Coronary artery (tissue), 2 donors: ENCODE measurements at regions not wholly inside any gene's neighbourhood (a gene's known extent, or its start where the extent isn't known, plus 50 kb on each side); places are given as distances from the start of the nearest gene placed in this dataset.

Source experiments
- DNase-seq: peaks from one replicate; pipeline ENCODE4 v3.0.0-alpha.2; 2017; ENCODE audit warnings: low spot score
- H3K27ac ChIP-seq, 2 donors: fragments of 200-600 bp; sonication (generic); one replicate each; pipeline ENCODE4 v1.5.1; 2016 to 2019
- H3K4me3 ChIP-seq: fragments of 200-600 bp; sonication (generic); 2 replicates; pipeline ENCODE4 v1.5.1; 2016; ENCODE audit warnings: mild to moderate bottlenecking, moderate library complexity
- TF ChIP-seq, protein P1 (sequence below): fragments of 200-600 bp; sonication (generic); IDR thresholded peaks from one replicate; pipeline ENCODE4 v1.5.1; 2019; ENCODE audit warnings: antibody characterized with exemption

DNA sequence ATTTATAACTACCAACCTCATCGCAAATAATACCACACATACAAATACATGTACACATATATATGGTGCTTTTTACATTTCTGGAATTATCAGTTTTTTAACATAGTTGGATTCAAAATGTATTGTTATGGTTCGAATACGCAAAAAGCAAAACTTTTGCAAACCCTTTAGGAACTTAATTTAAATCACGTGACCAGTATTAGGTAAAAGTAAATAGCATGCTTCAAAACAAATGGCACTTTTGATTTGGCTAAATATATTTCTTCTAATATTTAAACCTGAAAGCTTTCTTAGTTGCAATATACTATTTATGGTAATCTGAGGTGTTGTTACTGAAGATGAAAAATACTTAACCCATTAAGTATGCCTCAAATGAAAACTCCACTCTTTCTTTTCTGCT lies 341.4 kb downstream of the C4orf33 start:
- DNase-seq: no peak
- H3K27ac ChIP-seq: no peak overlapping the region
- no peak overlapping the region for H3K4me3 ChIP-seq
- TF ChIP-seq, protein P1, sequence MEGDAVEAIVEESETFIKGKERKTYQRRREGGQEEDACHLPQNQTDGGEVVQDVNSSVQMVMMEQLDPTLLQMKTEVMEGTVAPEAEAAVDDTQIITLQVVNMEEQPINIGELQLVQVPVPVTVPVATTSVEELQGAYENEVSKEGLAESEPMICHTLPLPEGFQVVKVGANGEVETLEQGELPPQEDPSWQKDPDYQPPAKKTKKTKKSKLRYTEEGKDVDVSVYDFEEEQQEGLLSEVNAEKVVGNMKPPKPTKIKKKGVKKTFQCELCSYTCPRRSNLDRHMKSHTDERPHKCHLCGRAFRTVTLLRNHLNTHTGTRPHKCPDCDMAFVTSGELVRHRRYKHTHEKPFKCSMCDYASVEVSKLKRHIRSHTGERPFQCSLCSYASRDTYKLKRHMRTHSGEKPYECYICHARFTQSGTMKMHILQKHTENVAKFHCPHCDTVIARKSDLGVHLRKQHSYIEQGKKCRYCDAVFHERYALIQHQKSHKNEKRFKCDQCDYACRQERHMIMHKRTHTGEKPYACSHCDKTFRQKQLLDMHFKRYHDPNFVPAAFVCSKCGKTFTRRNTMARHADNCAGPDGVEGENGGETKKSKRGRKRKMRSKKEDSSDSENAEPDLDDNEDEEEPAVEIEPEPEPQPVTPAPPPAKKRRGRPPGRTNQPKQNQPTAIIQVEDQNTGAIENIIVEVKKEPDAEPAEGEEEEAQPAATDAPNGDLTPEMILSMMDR: no peak

DNA sequence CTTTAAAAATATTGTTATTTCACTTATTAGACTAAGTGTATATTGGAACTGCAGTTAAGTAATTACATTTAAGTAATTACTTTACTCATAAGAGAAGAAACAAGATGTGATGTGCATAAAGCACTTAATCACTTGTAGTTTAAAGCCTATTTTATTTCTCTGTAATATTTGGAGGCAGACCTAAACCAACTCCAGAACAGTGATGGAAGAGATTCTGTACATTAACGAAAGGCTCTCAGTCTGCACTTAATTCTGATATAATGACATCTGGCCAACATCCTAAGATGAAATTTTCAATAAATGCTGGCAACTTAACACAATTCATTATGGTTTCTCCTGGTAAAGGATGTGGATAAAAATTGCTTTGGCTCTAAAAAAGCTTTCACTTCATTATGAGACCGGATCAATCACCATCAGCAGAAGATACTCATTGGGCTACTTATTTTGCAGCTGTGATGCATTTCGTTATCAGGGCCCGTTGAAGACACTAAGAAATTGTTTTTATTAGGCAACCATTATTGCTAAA lies 342.6 kb downstream of the C4orf33 start:
- TF ChIP-seq, protein P1: no peak
- no peak overlapping the region for H3K27ac ChIP-seq
- H3K4me3 ChIP-seq: no peak overlapping the region
- DNase-seq: no peak

GRCh38 chr4:129446074-129446473 lies 350.1 kb downstream of the C4orf33 start:
- DNase-seq: no peak
- Histone ChIP-seq H3K27ac (no peak overlapping the region), H3K4me3 (no peak overlapping the region)
- TF ChIP-seq, protein P1: no peak

DNA sequence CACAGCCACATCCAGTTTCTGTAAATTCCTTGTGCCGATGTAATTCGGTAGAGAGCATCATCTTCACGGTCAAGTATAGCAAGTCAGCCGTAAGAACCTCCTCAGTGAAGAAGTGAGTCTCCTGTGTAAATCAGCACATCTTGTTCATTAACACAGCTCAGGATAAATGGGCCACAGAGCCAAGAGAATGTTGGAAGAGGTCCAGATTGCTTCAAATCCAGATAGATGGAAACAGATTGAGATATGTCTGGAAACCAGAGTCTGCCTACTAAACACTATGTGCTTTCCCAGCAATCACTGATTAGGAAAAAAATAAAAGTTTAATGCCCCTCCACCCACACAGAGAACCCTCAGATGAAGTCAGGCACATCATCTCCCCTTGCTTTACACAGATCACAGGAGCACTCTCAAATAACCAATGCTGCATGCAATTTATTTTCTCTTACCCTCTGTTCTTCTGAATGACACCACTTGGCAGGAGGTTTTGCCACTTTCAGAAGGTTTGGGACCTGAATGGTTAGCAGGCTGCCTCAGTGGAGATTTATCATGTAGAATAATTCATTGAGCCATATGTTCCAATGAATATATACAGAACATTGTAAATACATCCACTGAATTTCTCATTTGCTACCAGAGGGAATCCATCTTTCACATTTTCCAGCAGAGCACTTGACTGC lies 357.7 kb downstream of the C4orf33 start:
- DNase-seq: no peak
- Histone ChIP-seq H3K27ac (no peak overlapping the region), H3K4me3 (no peak overlapping the region)
- TF ChIP-seq, protein P1: no peak

GRCh38 chr4:129455482-129455881 lies 359.5 kb downstream of the C4orf33 start:
- TF ChIP-seq, protein P1: no peak
- Histone ChIP-seq H3K4me3 (no peak overlapping the region), H3K27ac (no peak overlapping the region)
- no peak for DNase-seq

GRCh38 chr4:129468624-129469023 lies 372.7 kb downstream of the C4orf33 start:
- Histone ChIP-seq H3K27ac (no peak overlapping the region), H3K4me3 (no peak overlapping the region)
- DNase-seq: no peak
- TF ChIP-seq, protein P1: no peak

- DNase-seq: no peak
- H3K27ac ChIP-seq: no peak overlapping the region
- TF ChIP-seq, protein P1: no peak
- no peak overlapping the region for H3K4me3 ChIP-seq
Observed at GRCh38 chr4:129474698-129475097, 378.7 kb downstream of the C4orf33 start.
